Osteocyte (in vitro differentiated cells): ENCODE measurements at regions not wholly inside any gene's neighbourhood (a gene's known extent, or its start where the extent isn't known, plus 50 kb on each side); places are given as distances from the start of the nearest gene placed in this dataset.

Experiments
- DNase-seq: peaks from one replicate; pipeline ENCODE4 v3.0.0; 2021; ENCODE audit warnings: mixed read lengths; ENCODE audit not compliant: unreplicated experiment; ENCODE audit errors: extremely low spot score
- H3K27ac Mint-ChIP-seq: one replicate; pipeline ENCODE4 v1.8.0; 2021; ENCODE audit warnings: mild to moderate bottlenecking, mixed read lengths; ENCODE audit not compliant: unreplicated experiment
- H3K27me3 Mint-ChIP-seq: one replicate; pipeline ENCODE4 v1.8.0; 2021; ENCODE audit warnings: mixed read lengths; ENCODE audit not compliant: unreplicated experiment
- H3K36me3 Mint-ChIP-seq: one replicate; pipeline ENCODE4 v1.8.0; 2021; ENCODE audit warnings: mixed read lengths; ENCODE audit not compliant: unreplicated experiment
- H3K4me1 Mint-ChIP-seq: one replicate; pipeline ENCODE4 v1.8.0; 2021; ENCODE audit warnings: mixed read lengths; ENCODE audit not compliant: unreplicated experiment
- H3K4me3 Mint-ChIP-seq: one replicate; pipeline ENCODE4 v1.8.0; 2021; ENCODE audit warnings: mild to moderate bottlenecking, moderate library complexity, mixed read lengths; ENCODE audit not compliant: unreplicated experiment
- H3K9me3 Mint-ChIP-seq: one replicate; pipeline ENCODE4 v1.8.0; 2021; ENCODE audit warnings: mixed read lengths; ENCODE audit not compliant: unreplicated experiment
- CTCF ChIP-seq: fragments of 200-600 bp; sonication (generic); IDR thresholded peaks from 2 replicates; pipeline ENCODE4 v1.5.0; 2021; ENCODE audit warnings: antibody characterized with exemption, mild to moderate bottlenecking, moderate library complexity

- TF ChIP-seq CTCF: no peak
- Mint-ChIP-seq H3K4me1 (no peaks in the 10 kb centered on the region), H3K4me3 (no peak overlapping the region), H3K36me3 (no peaks in the 10 kb centered on the region), H3K27ac (no peak overlapping the region), H3K27me3 (peaks cover 69% of the 10 kb centered on the region), H3K9me3 (no peaks in the 10 kb centered on the region)
- no peak for DNase-seq
Observed at GRCh38 chr5:15031180-15031579, 159.6 kb upstream of the ANKH start.

GRCh38 chr5:15027764-15028163, 156.2 kb upstream of the ANKH start:
- no peak for TF ChIP-seq CTCF
- Mint-ChIP-seq H3K27me3 (peaks cover 52% of the 10 kb centered on the region), H3K4me3 (no peak overlapping the region), H3K36me3 (no peaks in the 10 kb centered on the region), H3K27ac (no peak overlapping the region), H3K9me3 (no peaks in the 10 kb centered on the region), H3K4me1 (no peaks in the 10 kb centered on the region)
- DNase-seq: no peak

GRCh38 chr5:15026944-15027343, 155.4 kb upstream of the ANKH start:
- H3K36me3 Mint-ChIP-seq: no peaks in the 10 kb centered on the region
- peaks cover 46% of the 10 kb centered on the region for H3K27me3 Mint-ChIP-seq
- no peak overlapping the region for H3K27ac Mint-ChIP-seq
- no peak for DNase-seq
- no peak overlapping the region for H3K4me3 Mint-ChIP-seq
- no peaks in the 10 kb centered on the region for H3K4me1 Mint-ChIP-seq
- no peak for TF ChIP-seq CTCF
- no peaks in the 10 kb centered on the region for H3K9me3 Mint-ChIP-seq

GRCh38 chr5:15026011-15026893, 154.7 kb upstream of the ANKH start:
- Mint-ChIP-seq H3K27me3 (peaks cover 42% of the 10 kb centered on the region), H3K4me3 (no peak overlapping the region), H3K4me1 (peaks cover 6% of the 10 kb centered on the region), H3K27ac (no peak overlapping the region), H3K36me3 (no peaks in the 10 kb centered on the region), H3K9me3 (no peaks in the 10 kb centered on the region)
- no peak for TF ChIP-seq CTCF
- DNase-seq: no peak

GRCh38 chr5:15023846-15024245, 152.3 kb upstream of the ANKH start:
- peaks cover 12% of the 10 kb centered on the region for H3K4me1 Mint-ChIP-seq
- no peak for TF ChIP-seq CTCF
- H3K4me3 Mint-ChIP-seq: no peak overlapping the region
- H3K36me3 Mint-ChIP-seq: no peaks in the 10 kb centered on the region
- no peak for DNase-seq
- H3K27me3 Mint-ChIP-seq: peaks cover 25% of the 10 kb centered on the region
- no peak overlapping the region for H3K27ac Mint-ChIP-seq
- no peaks in the 10 kb centered on the region for H3K9me3 Mint-ChIP-seq
